ENCODE measurements at regions not wholly inside any gene's neighbourhood (a gene's known extent, or its start where the extent isn't known, plus 50 kb on each side); places are given as distances from the start of the nearest gene placed in this dataset.

DNA sequence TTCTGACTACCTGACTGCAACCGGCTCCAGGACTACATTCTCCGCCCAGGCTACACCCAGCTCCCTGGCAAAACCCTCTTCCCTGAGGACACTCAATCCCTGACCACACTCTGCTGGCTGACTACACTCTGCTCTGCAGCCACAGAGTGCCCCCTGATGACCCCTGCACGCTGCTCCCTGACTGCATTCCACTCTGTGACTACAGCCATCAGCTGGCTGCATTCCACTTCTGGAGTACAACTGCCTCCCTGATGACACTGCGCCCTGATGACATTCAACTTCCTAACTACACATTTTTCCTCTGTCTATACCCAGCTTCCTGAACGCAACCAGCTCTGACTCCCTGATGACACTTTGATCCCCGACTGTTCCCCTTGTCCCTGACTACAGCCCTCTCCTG, 71.3 kb upstream of the NRXN1 start:
- H3K9ac ChIP-seq (ENCODE audit: extremely low read depth, low read length, poor library complexity, severe bottlenecking): no peak overlapping the region
- TF ChIP-seq, protein P1, sequence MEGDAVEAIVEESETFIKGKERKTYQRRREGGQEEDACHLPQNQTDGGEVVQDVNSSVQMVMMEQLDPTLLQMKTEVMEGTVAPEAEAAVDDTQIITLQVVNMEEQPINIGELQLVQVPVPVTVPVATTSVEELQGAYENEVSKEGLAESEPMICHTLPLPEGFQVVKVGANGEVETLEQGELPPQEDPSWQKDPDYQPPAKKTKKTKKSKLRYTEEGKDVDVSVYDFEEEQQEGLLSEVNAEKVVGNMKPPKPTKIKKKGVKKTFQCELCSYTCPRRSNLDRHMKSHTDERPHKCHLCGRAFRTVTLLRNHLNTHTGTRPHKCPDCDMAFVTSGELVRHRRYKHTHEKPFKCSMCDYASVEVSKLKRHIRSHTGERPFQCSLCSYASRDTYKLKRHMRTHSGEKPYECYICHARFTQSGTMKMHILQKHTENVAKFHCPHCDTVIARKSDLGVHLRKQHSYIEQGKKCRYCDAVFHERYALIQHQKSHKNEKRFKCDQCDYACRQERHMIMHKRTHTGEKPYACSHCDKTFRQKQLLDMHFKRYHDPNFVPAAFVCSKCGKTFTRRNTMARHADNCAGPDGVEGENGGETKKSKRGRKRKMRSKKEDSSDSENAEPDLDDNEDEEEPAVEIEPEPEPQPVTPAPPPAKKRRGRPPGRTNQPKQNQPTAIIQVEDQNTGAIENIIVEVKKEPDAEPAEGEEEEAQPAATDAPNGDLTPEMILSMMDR (conservative IDR thresholded peaks at IDR 0.05): peak; percentile 23
- H3K36me3 ChIP-seq (ENCODE audit: control insufficient read depth, insufficient read depth, low read length): no peaks in the 10 kb centered on the region
- 77 to 81% methylated on average over 4 to 6 of the region's 6 CpGs for WGBS, 2 experiments (ENCODE audit: insufficient coverage in 1 of 2, insufficient read length in 1 of 2)
- Mint-ChIP-seq H3K4me3 (no peak overlapping the region), H3K36me3 (ENCODE audit: low read depth) (no peaks in the 10 kb centered on the region), H3K4me1 (peaks cover 11% of the 10 kb centered on the region), H3K27me3 (ENCODE audit: insufficient read depth) (no peaks in the 10 kb centered on the region), H3K9me3 (no peaks in the 10 kb centered on the region), H3K27ac (peak overlapping the region; percentile 88)
- no peak overlapping the region for H3K4me3 ChIP-seq (ENCODE audit: low read length)
- H3K9me3 ChIP-seq (ENCODE audit: control insufficient read depth, low read length): no peaks in the 10 kb centered on the region
- H3K27ac ChIP-seq (ENCODE audit: low read depth, low read length): no peak overlapping the region
- H3K4me1 ChIP-seq (ENCODE audit: control insufficient read depth, insufficient read depth, low read length): no peaks in the 10 kb centered on the region
- no peaks in the 10 kb centered on the region for H3K27me3 ChIP-seq (ENCODE audit: control insufficient read depth, insufficient read depth, low read length, poor library complexity, severe bottlenecking)
- DNase-seq: peak; percentile 79

DNA sequence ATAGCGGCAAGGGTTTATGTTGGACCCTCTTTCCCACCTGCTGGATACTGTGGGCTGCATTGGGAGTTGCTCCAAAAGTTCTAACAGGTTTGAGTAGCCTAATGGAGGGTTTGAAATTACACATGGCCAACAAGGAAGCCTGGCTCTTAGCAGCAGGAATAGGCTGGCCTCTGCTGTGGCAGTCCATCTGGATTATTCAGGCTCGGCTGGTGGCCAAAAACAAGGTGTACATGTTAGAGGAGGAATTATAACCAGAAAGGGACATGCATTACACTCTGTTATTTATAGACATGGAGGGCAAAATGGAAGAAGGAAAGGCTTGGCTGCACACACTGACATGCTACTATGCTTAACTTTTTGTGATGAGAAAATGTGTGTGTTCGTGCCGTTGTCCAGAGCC, 61.1 kb upstream of the NRXN1 start:
- no peaks in the 10 kb centered on the region for H3K36me3 ChIP-seq (ENCODE audit: control insufficient read depth, insufficient read depth, low read length)
- Mint-ChIP-seq H3K9me3 (no peaks in the 10 kb centered on the region), H3K4me1 (no peaks in the 10 kb centered on the region), H3K27me3 (ENCODE audit: insufficient read depth) (no peaks in the 10 kb centered on the region), H3K36me3 (ENCODE audit: low read depth) (no peaks in the 10 kb centered on the region), H3K27ac (no peak overlapping the region), H3K4me3 (no peak overlapping the region)
- no peaks in the 10 kb centered on the region for H3K4me1 ChIP-seq (ENCODE audit: control insufficient read depth, insufficient read depth, low read length)
- no peak overlapping the region for H3K9ac ChIP-seq (ENCODE audit: extremely low read depth, low read length, poor library complexity, severe bottlenecking)
- H3K9me3 ChIP-seq (ENCODE audit: control insufficient read depth, low read length): no peaks in the 10 kb centered on the region
- DNase-seq: no peak
- 84 to 88% methylated on average over 3 to 4 of the region's 4 CpGs for WGBS, 2 experiments (ENCODE audit: insufficient coverage in 1 of 2, insufficient read length in 1 of 2)
- TF ChIP-seq, protein P1 (conservative IDR thresholded peaks at IDR 0.05): no peak
- no peaks in the 10 kb centered on the region for H3K27me3 ChIP-seq (ENCODE audit: control insufficient read depth, insufficient read depth, low read length, poor library complexity, severe bottlenecking)
- no peak overlapping the region for H3K4me3 ChIP-seq (ENCODE audit: low read length)
- H3K27ac ChIP-seq (ENCODE audit: low read depth, low read length): no peak overlapping the region

DNA sequence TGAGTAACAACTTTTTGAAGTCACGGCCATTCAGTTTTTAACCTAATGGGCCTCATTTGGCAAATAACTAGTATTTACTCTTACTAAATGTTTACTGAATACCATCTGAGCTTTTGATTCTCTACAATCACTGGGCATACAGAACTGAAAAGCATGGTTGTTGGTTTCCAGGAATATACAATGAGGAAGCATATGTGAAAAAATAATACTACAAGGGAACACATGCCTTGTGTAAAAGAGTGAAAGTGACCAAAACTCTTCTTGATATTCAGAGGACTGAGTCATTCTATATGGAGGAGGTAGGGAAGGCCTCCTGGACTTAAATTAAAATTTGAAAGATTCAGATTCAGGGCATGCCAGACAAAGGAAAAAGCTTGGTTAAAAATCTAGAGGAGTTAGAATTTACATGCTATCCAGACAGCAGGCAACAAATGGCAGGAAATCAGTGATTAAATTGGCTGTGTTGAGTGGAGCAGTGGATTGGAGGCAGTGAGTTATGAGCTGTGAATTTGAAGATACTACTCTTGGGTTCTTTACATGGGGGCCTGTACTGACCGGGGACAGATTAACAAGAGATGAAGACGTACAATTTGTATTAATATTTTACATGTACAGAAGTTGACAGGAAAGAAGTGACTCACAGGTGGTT, 53.6 kb upstream of the NRXN1 start:
- no peak overlapping the region for H3K4me3 ChIP-seq (ENCODE audit: low read length)
- H3K27ac ChIP-seq (ENCODE audit: low read depth, low read length): no peak overlapping the region
- no peak overlapping the region for H3K9ac ChIP-seq (ENCODE audit: extremely low read depth, low read length, poor library complexity, severe bottlenecking)
- WGBS, 2 experiments (ENCODE audit: insufficient coverage in 1 of 2, insufficient read length in 1 of 2): 94 to 95% methylated on average over 3 of the region's 3 CpGs
- H3K27me3 ChIP-seq (ENCODE audit: control insufficient read depth, insufficient read depth, low read length, poor library complexity, severe bottlenecking): no peaks in the 10 kb centered on the region
- H3K9me3 Mint-ChIP-seq: peaks cover 5% of the 10 kb centered on the region
- H3K27me3 Mint-ChIP-seq (ENCODE audit: insufficient read depth): peaks cover 4% of the 10 kb centered on the region
- no peak for DNase-seq
- H3K4me3 Mint-ChIP-seq: no peak overlapping the region
- no peak overlapping the region for H3K27ac Mint-ChIP-seq
- H3K36me3 Mint-ChIP-seq (ENCODE audit: low read depth): no peaks in the 10 kb centered on the region
- no peaks in the 10 kb centered on the region for H3K9me3 ChIP-seq (ENCODE audit: control insufficient read depth, low read length)
- TF ChIP-seq, protein P1 (conservative IDR thresholded peaks at IDR 0.05): no peak
- H3K4me1 Mint-ChIP-seq: peaks cover 3% of the 10 kb centered on the region
- no peaks in the 10 kb centered on the region for H3K4me1 ChIP-seq (ENCODE audit: control insufficient read depth, insufficient read depth, low read length)
- H3K36me3 ChIP-seq (ENCODE audit: control insufficient read depth, insufficient read depth, low read length): no peaks in the 10 kb centered on the region
